Sigmoid colon (tissue), 6 donors: ENCODE measurements at regions not wholly inside any gene's neighbourhood (a gene's known extent, or its start where the extent isn't known, plus 50 kb on each side); places are given as distances from the start of the nearest gene placed in this dataset.

ENCODE experiments used
- DNase-seq: peaks from one replicate; pipeline ENCODE4 v3.0.0-alpha.2; 2019
- H3K27ac ChIP-seq, 4 donors: fragments of 200-600 bp; sonication (generic); one replicate each; pipeline ENCODE4 v1.5.1; 2016 to 2019; ENCODE audit warnings: mild to moderate bottlenecking in 1 of 4
- H3K27me3 ChIP-seq, 3 donors: fragments of 200-600 bp; sonication (generic); one replicate each; pipeline ENCODE4 v1.5.1; 2019; ENCODE audit warnings: mild to moderate bottlenecking in 1 of 3
- H3K36me3 ChIP-seq, 4 donors: fragments of 200-600 bp; sonication (generic); one replicate each; pipeline ENCODE4 v1.5.1; 2016 to 2019
- H3K4me1 ChIP-seq, 4 donors: fragments of 200-600 bp; sonication (generic); one replicate each; pipeline ENCODE4 v1.5.1; 2017 to 2019
- H3K4me3 ChIP-seq, 4 donors: fragments of 200-600 bp; sonication (generic); one replicate each; pipeline ENCODE4 v1.5.1; 2017 to 2019; ENCODE audit warnings: mild to moderate bottlenecking in 2 of 4, moderate library complexity in 1 of 4
- H3K9me3 ChIP-seq, 4 donors: fragments of 200-600 bp in 3 of 4; sonication (generic) in 3 of 4; one replicate each; pipeline versions ENCODE4 v1.5.1 to v1.6.1; 2013 to 2019
- CTCF ChIP-seq, 4 experiments: fragments of 450-650 bp in 3 of 4; fragments of 200-600 bp in 1 of 4; IDR thresholded peaks; one replicate each; pipeline ENCODE4 v1.5.1; 2016 to 2019; ENCODE audit warnings: antibody characterized with exemption in 4 of 4, mild to moderate bottlenecking in 3 of 4, moderate library complexity in 2 of 4
- EP300 ChIP-seq, 4 donors: sonication (generic); formaldehyde crosslinking; IDR thresholded peaks; one replicate each; pipeline ENCODE4 v1.6.1; 2017; ENCODE audit warnings: antibody characterized with exemption in 4 of 4
- POLR2A ChIP-seq, 2 donors: fragments of 450-650 bp; IDR thresholded peaks; one replicate each; pipeline ENCODE4 v1.6.1; 2016; ENCODE audit warnings: antibody characterized with exemption in 2 of 2, mild to moderate bottlenecking in 2 of 2, moderate library complexity in 2 of 2
- POLR2AphosphoS5 ChIP-seq, 4 donors: sonication (generic); formaldehyde crosslinking; IDR thresholded peaks; one replicate each; pipeline ENCODE4 v1.6.1; 2017; ENCODE audit warnings: antibody characterized with exemption in 4 of 4
- WGBS, 2 donors: extraction: QIAGEN DNeasy Blood & Tissue Kit; methylation state at CpG; one replicate each; pipeline ENCODE4 v1.1.7; 2013; 5-methylcytosine and 5-hydroxymethylcytosine counted together
- intact Hi-C: fragments of 100-400 bp; cut with DNase I; formaldehyde crosslinking; loops from one replicate; pipeline ENCODE4 v1.15.1; 2023
- donor health status: healthy with polysubstance abuse.
- donor health status: healthy.

- H3K4me1 ChIP-seq, result no peaks in the 10 kb centered on the region
- no peak for DNase-seq
- H3K27ac ChIP-seq, result no peak overlapping the region
- no peaks in the 10 kb centered on the region for H3K9me3 ChIP-seq
- intact Hi-C loops, result no loop called here
- no peaks in the 10 kb centered on the region for H3K27me3 ChIP-seq
- no peaks in the 10 kb centered on the region for H3K36me3 ChIP-seq
- H3K4me3 ChIP-seq, result no peak overlapping the region
- no peak for TF ChIP-seq POLR2AphosphoS5 (IDR thresholded peaks at IDR 0.05)
- TF ChIP-seq CTCF (IDR thresholded peaks at IDR 0.05), result no peak
- no peak for TF ChIP-seq EP300 (IDR thresholded peaks at IDR 0.05)
- TF ChIP-seq POLR2A (IDR thresholded peaks at IDR 0.05), result no peak
- WGBS, 2 donors, result 88 to 92% methylated on average over 4 of the region's 4 CpGs
Observed at GRCh38 chr9:23467276-23467675, 358.8 kb downstream of the ELAVL2 start.

- WGBS, 2 donors, result 68 to 86% methylated on average over 2 of the region's 2 CpGs
- no peaks in the 10 kb centered on the region for H3K9me3 ChIP-seq
Observed at GRCh38 chr9:23477908-23478307, 348.1 kb downstream of the ELAVL2 start.

GRCh38 chr9:23483566-23483965, 342.5 kb downstream of the ELAVL2 start:
- Histone ChIP-seq H3K4me1 (no peaks in the 10 kb centered on the region), H3K36me3 (no peaks in the 10 kb centered on the region), H3K27me3 (no peaks in the 10 kb centered on the region), H3K4me3 (no peak overlapping the region), H3K27ac (no peak overlapping the region), H3K9me3 (no peaks in the 10 kb centered on the region)
- WGBS, 2 donors, result 79 to 90% methylated on average over 1 of the region's 1 CpG
- no peak for DNase-seq
- intact Hi-C loops, result no loop called here
- TF ChIP-seq POLR2A (IDR thresholded peaks at IDR 0.05), result no peak
- TF ChIP-seq CTCF (IDR thresholded peaks at IDR 0.05), result no peak
- no peak for TF ChIP-seq EP300 (IDR thresholded peaks at IDR 0.05)
- no peak for TF ChIP-seq POLR2AphosphoS5 (IDR thresholded peaks at IDR 0.05)

More at GRCh38 chr9:23477908-23478307, 348.1 kb downstream of the ELAVL2 start:
- Histone ChIP-seq H3K4me1 (no peaks in the 10 kb centered on the region), H3K27ac (no peak overlapping the region), H3K4me3 (no peak overlapping the region), H3K36me3 (no peaks in the 10 kb centered on the region), H3K27me3 (no peaks in the 10 kb centered on the region)
- no peak for DNase-seq
- intact Hi-C loops, result no loop called here
- no peak for TF ChIP-seq POLR2AphosphoS5 (IDR thresholded peaks at IDR 0.05)
- TF ChIP-seq CTCF (IDR thresholded peaks at IDR 0.05), result no peak
- no peak for TF ChIP-seq EP300 (IDR thresholded peaks at IDR 0.05)
- no peak for TF ChIP-seq POLR2A (IDR thresholded peaks at IDR 0.05)

- Histone ChIP-seq H3K4me3 (no peak overlapping the region), H3K36me3 (no peaks in the 10 kb centered on the region), H3K27me3 (no peaks in the 10 kb centered on the region), H3K27ac (no peak overlapping the region), H3K4me1 (no peaks in the 10 kb centered on the region), H3K9me3 (no peaks in the 10 kb centered on the region)
- intact Hi-C loops, result no loop called here
- DNase-seq, result no peak
- 23 to 53% methylated on average over 5 of the region's 5 CpGs for WGBS, 2 donors
- no peak for TF ChIP-seq EP300 (IDR thresholded peaks at IDR 0.05)
- TF ChIP-seq POLR2A (IDR thresholded peaks at IDR 0.05), result no peak
- TF ChIP-seq CTCF (IDR thresholded peaks at IDR 0.05), result no peak
- TF ChIP-seq POLR2AphosphoS5 (IDR thresholded peaks at IDR 0.05), result no peak
Observed at GRCh38 chr9:23492126-23493002, 333.7 kb downstream of the ELAVL2 start.
